Superior temporal gyrus (tissue), 1 donor: ENCODE measurements at regions not wholly inside any gene's neighbourhood (a gene's known extent, or its start where the extent isn't known, plus 50 kb on each side); places are given as distances from the start of the nearest gene placed in this dataset.
"Not testable (repeated sequence)": the region's sequence is repeated elsewhere in the genome, so short reads cannot be mapped to it uniquely, and the experiment has no call there.

Source experiments
- DNase-seq: peaks from one replicate; pipeline ENCODE4 v3.0.0-alpha.2; 2016; ENCODE audit errors: extremely low spot score

- DNase-seq = no peak
Observed at GRCh38 chr6:141394565-141395051, 738.1 kb upstream of the GJE1 start.

GRCh38 chr6:141394125-141394536 is 738.6 kb upstream of the GJE1 start:
- DNase-seq = no peak

GRCh38 chr6:141393405-141394124 is 739.2 kb upstream of the GJE1 start:
- no peak for DNase-seq

- not testable (repeated sequence) for DNase-seq
Observed at GRCh38 chr6:141391135-141391534, 741.6 kb upstream of the GJE1 start.

GRCh38 chr6:141388666-141389065 is 744.1 kb upstream of the GJE1 start:
- DNase-seq = no peak

- DNase-seq = no peak
Observed at GRCh38 chr6:141370438-141370837, 762.3 kb upstream of the GJE1 start.

- not testable (repeated sequence) for DNase-seq
Observed at GRCh38 chr6:141366796-141367195, 765.9 kb upstream of the GJE1 start.

GRCh38 chr6:141364694-141365093 is 768.0 kb upstream of the GJE1 start:
- no peak for DNase-seq

- DNase-seq = no peak
Observed at GRCh38 chr6:141364232-141364631, 768.5 kb upstream of the GJE1 start.

- no peak for DNase-seq
Observed at GRCh38 chr6:141361559-141361958, 771.2 kb upstream of the GJE1 start.

GRCh38 chr6:141359953-141360352 is 772.8 kb upstream of the GJE1 start:
- DNase-seq = no peak

GRCh38 chr6:141354191-141354955 is 778.4 kb upstream of the GJE1 start:
- no peak for DNase-seq

GRCh38 chr6:141351721-141352120 is 781.0 kb upstream of the GJE1 start:
- no peak for DNase-seq

- DNase-seq = no peak
Observed at GRCh38 chr6:141349710-141350109, 783.0 kb upstream of the GJE1 start.

- DNase-seq = peak; percentile 44
Observed at GRCh38 chr6:141347906-141348492, 784.7 kb upstream of the GJE1 start.

- DNase-seq = no peak
Observed at GRCh38 chr6:141347086-141347485, 785.6 kb upstream of the GJE1 start.

- DNase-seq = no peak
Observed at GRCh38 chr6:141346535-141346934, 786.2 kb upstream of the GJE1 start.

- DNase-seq = no peak
Observed at GRCh38 chr6:141337191-141337590, 795.5 kb upstream of the GJE1 start.

- DNase-seq = no peak
Observed at GRCh38 chr6:141335477-141336273, 797.0 kb upstream of the GJE1 start.

- no peak for DNase-seq
Observed at GRCh38 chr6:141326925-141327324, 805.8 kb upstream of the GJE1 start.

GRCh38 chr6:141326426-141326825 is 806.3 kb upstream of the GJE1 start:
- DNase-seq = peak; percentile 25
